Memory B cell (primary cell): ENCODE measurements at regions not wholly inside any gene's neighbourhood (a gene's known extent, or its start where the extent isn't known, plus 50 kb on each side); places are given as distances from the start of the nearest gene placed in this dataset.
"Not testable (repeated sequence)": the region's sequence is repeated elsewhere in the genome, so short reads cannot be mapped to it uniquely, and the experiment has no call there.

Source experiments
- ATAC-seq: fragments of 150-1000 bp; cut with Tn5 transposase; 2 replicates; pipeline ENCODE4 v1.10.0; 2021; ENCODE audit warnings: low read depth, mild to moderate bottlenecking, moderate library complexity
- DNase-seq, 2 donors: peaks; one replicate each; pipeline ENCODE4 v3.0.0; 2022; ENCODE audit warnings: low spot score in 2 of 2
- H3K27ac Mint-ChIP-seq: one replicate; pipeline ENCODE4 v1.8.0; 2022; ENCODE audit warnings: mild to moderate bottlenecking, moderate library complexity, mixed read lengths
- H3K27me3 Mint-ChIP-seq: one replicate; pipeline ENCODE4 v1.8.0; 2022; ENCODE audit warnings: mixed read lengths
- H3K36me3 Mint-ChIP-seq: one replicate; pipeline ENCODE4 v1.8.0; 2022; ENCODE audit warnings: mild to moderate bottlenecking, mixed read lengths
- H3K4me1 Mint-ChIP-seq: one replicate; pipeline ENCODE4 v1.8.0; 2022; ENCODE audit warnings: mixed read lengths
- H3K4me3 Mint-ChIP-seq: one replicate; pipeline ENCODE4 v1.8.0; 2022; ENCODE audit warnings: mild to moderate bottlenecking, moderate library complexity, mixed read lengths
- H3K9me3 Mint-ChIP-seq: one replicate; pipeline ENCODE4 v1.8.0; 2022; ENCODE audit warnings: mixed read lengths

DNA sequence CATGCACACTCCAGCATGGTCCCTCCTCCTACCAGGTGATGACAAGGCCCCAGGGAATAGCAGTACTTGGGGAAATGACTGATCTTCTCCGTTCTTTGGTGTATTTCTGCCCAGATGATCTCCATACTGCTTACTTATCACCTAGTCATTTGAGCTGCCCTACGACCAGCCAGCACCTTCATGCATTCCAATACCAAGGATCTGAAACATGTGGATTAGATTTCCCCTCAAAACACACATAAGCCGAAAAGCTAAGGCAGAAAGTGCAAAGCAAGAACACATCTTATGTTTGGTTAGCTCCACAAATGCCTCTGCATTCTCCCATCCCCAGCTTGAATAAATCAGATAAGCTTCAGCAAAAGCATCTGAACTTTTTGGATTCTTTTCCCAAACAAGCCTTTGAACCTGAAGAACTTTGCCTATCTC is 64.8 kb upstream of the BCL6 start:
- no peak for ATAC-seq
- Mint-ChIP-seq H3K4me3 (no peak overlapping the region), H3K27me3 (peaks cover 4% of the 10 kb centered on the region), H3K27ac (no peak overlapping the region), H3K36me3 (no peaks in the 10 kb centered on the region), H3K9me3 (peaks cover 2% of the 10 kb centered on the region), H3K4me1 (no peaks in the 10 kb centered on the region)
- DNase-seq: no peak

DNA sequence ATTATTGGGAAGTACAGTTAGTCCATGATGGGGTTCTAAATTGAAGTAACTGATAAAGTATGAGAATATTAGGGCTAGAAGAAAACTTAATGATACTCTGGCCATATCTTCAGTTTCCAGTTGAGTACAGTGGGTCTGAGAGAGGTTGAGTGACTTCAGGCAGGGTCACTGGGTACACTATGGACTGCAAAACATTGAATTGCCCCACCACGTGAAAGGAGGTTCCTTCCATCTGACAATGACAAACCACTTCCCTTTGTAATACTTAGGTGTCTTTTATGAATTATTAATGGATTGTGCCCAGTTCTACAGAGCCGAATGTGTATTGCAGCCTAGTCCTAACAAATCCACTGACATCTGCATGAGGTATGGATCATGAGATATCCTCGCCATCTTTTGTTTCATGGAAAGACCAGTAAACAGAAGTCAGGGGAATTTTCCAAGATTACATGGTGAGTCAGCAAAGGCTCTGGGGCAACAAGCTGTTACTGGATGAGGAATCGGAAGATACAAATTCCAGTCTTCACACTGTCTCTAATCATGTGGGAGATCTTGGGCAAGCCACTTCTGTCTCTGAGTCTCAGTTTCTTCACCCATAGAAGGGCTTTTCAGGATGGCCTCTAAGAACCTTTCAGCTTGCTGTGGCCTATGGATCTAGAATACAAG is 66.5 kb upstream of the BCL6 start:
- no peak for ATAC-seq
- H3K4me3 Mint-ChIP-seq: no peak overlapping the region
- DNase-seq: no peak
- no peaks in the 10 kb centered on the region for H3K36me3 Mint-ChIP-seq
- H3K27me3 Mint-ChIP-seq: peaks cover 3% of the 10 kb centered on the region
- H3K27ac Mint-ChIP-seq: no peak overlapping the region
- no peaks in the 10 kb centered on the region for H3K4me1 Mint-ChIP-seq
- H3K9me3 Mint-ChIP-seq: no peaks in the 10 kb centered on the region

DNA sequence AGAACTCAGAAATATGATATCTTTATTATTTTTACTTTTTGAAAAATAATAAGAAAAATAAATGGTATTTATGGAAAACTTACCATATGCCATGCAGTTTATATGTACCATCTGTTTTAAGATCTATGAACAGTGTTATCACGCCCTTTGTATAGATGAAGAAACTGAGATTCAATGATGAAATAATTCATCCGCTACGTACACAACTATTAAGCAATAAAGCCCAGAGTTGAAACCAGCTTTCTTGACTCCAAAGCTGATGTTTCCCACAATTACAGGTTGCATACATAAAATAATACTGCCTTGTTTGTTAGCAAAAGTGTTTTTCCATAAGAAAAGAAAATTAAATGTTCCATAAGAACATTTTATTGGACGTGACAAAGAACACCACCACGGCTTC is 67.2 kb upstream of the BCL6 start:
- H3K4me1 Mint-ChIP-seq: no peaks in the 10 kb centered on the region

DNA sequence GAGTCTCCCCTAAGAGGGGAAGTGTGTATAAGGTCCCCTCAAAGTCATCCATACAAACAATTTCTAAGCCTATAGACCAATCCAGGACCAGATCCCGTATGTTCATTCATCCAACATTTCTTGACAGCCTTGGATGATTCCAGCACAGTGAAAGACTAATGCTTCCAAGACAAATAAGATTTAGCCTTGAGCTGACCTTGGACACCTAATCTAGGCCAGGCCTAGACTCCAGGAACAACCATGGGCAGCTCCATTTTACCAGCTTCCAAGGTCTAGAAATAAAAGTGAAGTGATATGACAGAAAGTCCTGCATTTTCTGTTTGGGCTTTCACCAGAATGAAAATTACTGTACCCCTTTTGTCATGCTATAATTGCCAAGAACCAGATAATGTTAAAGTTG is 67.9 kb upstream of the BCL6 start:
- Mint-ChIP-seq H3K4me3 (no peak overlapping the region), H3K27ac (no peak overlapping the region), H3K36me3 (no peaks in the 10 kb centered on the region), H3K4me1 (no peaks in the 10 kb centered on the region), H3K9me3 (peaks cover 2% of the 10 kb centered on the region), H3K27me3 (peaks cover 3% of the 10 kb centered on the region)
- DNase-seq (no peak), ATAC-seq (no peak)

More for the DNA sequence above, 67.2 kb upstream of the BCL6 start:
- Mint-ChIP-seq H3K27ac (no peak overlapping the region), H3K9me3 (peaks cover 2% of the 10 kb centered on the region), H3K36me3 (no peaks in the 10 kb centered on the region), H3K27me3 (peaks cover 3% of the 10 kb centered on the region), H3K4me3 (no peak overlapping the region)
- ATAC-seq: no peak
- no peak for DNase-seq

DNA sequence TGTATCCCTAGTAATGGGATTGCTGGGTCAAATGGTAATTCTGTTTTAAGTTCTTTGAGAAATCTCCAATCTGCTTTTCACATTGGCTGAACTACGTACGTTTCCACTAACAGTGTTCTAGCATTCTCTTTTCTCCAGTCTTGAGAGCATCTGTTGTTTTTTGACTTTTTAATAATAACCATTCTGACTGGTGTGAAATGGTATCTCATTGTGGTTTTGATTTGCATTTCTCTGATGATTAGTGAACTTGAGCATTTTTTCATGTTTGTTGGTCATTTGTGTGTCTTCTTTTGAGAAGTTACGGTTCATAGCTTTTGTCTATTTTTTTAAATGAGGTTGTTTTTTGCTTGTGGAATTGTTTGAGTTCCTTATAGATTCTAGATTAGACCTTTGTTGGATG is 72.5 kb upstream of the BCL6 start:
- not testable (repeated sequence) for H3K9me3 Mint-ChIP-seq, H3K4me3 Mint-ChIP-seq, H3K36me3 Mint-ChIP-seq, H3K27me3 Mint-ChIP-seq, H3K27ac Mint-ChIP-seq, DNase-seq, H3K4me1 Mint-ChIP-seq, ATAC-seq

DNA sequence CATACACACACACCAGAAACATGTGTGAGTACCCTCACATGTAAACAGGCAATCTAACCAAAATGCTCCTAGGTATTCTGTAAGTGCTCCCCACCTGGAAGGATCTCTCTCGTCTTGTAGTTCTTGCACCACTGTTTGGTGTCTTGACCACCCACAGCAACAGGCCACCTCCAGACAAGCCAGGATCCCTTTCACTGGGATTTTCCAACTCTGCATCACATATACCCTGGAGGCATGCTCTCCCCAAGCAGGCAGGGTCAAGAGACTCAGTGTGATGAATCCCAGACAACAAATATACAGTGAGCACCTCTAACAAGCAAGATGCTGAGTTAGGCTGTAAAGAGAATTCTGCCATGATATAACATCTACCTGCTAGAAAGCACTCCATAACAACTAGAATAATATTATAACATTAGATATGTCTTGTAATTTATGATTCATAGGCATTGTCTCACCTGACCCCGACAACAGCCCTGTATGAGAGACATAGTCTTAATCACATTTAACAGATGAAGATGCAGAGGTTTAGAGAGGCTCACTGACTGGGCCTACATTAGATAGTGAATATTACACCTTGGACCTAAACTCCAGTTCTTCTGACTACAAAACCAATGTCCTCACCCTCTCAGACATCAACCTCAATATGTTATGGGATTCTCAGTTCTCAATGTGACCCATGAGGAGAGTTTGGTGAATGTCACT is 76.5 kb upstream of the BCL6 start:
- Mint-ChIP-seq H3K27ac (no peak overlapping the region), H3K4me3 (no peak overlapping the region)

DNA sequence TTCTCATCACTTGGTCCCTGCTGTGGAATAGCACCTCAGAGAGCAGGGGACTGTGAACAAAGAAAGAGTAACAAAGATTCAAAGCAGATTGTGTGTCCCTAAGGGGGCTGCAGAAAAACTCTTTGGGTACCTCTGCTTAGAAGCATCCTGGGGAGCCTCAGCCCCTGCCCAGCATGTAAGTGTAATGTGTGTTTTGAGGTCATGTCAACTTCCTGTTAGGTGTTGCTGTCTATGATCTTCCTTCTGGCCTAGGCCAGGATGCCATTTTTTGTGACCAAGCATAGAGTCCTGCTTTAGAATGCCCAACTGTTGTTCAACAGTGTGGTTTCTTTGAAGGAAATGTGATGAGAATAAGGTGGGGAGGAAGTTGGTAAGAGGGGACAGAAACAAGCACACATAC is 77.1 kb upstream of the BCL6 start:
- no peak for ATAC-seq
- no peaks in the 10 kb centered on the region for H3K36me3 Mint-ChIP-seq
- no peak overlapping the region for H3K27ac Mint-ChIP-seq
- peaks cover 1% of the 10 kb centered on the region for H3K27me3 Mint-ChIP-seq
- no peak for DNase-seq
- no peak overlapping the region for H3K4me3 Mint-ChIP-seq
- peaks cover under 1% of the 10 kb centered on the region for H3K9me3 Mint-ChIP-seq
- H3K4me1 Mint-ChIP-seq: no peaks in the 10 kb centered on the region

More for the DNA sequence above, 76.5 kb upstream of the BCL6 start:
- H3K4me1 Mint-ChIP-seq: no peaks in the 10 kb centered on the region
- ATAC-seq: no peak
- peaks cover 2% of the 10 kb centered on the region for H3K9me3 Mint-ChIP-seq
- no peaks in the 10 kb centered on the region for H3K36me3 Mint-ChIP-seq
- no peak for DNase-seq
- peaks cover 1% of the 10 kb centered on the region for H3K27me3 Mint-ChIP-seq

DNA sequence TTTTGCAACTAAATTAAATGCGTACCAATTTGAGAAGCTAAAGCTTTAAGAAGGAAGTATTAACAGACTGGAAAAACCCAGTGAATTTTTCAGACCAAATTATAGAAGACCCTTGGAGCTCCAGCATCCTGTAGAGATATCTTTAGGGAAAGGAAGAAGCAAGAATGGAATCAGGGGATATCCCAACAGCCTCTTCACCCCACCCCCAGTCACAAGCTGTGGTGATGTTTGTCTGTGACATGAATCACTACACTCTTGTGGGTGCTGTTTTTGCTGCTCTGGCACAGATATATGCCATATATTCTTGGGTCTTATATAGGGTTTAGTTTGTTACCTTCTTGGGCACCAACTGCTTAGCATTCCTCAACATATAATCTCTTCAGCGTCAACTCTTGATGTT is 78.5 kb upstream of the BCL6 start:
- no peak for DNase-seq
- Mint-ChIP-seq H3K27ac (no peak overlapping the region), H3K4me3 (no peak overlapping the region), H3K4me1 (peaks cover 2% of the 10 kb centered on the region), H3K36me3 (no peaks in the 10 kb centered on the region), H3K9me3 (no peaks in the 10 kb centered on the region), H3K27me3 (peaks cover 1% of the 10 kb centered on the region)
- no peak for ATAC-seq

DNA sequence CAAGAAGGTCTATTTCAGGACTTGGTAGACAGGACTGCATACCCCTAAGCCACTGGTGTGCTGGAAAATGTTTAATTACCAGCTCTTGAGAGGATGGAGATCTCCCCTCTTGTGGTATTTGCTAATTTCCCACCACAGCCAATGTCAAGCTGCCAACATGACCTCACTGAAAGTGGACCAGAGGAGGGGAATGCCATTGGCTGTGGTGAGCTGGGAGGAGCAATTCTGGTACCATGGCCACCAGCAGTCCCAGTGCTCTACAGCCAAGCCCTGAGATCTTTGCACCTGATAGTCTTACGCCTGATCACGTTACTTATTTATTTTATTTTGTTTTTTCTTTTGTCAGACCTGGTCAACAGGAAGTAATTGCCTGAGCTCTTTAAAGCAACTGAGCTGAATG is 82.5 kb upstream of the BCL6 start:
- Mint-ChIP-seq H3K27ac (no peak overlapping the region), H3K36me3 (no peaks in the 10 kb centered on the region), H3K4me3 (no peak overlapping the region), H3K4me1 (peaks cover 6% of the 10 kb centered on the region), H3K9me3 (no peaks in the 10 kb centered on the region), H3K27me3 (peaks cover 5% of the 10 kb centered on the region)
- no peak for DNase-seq
- no peak for ATAC-seq

DNA sequence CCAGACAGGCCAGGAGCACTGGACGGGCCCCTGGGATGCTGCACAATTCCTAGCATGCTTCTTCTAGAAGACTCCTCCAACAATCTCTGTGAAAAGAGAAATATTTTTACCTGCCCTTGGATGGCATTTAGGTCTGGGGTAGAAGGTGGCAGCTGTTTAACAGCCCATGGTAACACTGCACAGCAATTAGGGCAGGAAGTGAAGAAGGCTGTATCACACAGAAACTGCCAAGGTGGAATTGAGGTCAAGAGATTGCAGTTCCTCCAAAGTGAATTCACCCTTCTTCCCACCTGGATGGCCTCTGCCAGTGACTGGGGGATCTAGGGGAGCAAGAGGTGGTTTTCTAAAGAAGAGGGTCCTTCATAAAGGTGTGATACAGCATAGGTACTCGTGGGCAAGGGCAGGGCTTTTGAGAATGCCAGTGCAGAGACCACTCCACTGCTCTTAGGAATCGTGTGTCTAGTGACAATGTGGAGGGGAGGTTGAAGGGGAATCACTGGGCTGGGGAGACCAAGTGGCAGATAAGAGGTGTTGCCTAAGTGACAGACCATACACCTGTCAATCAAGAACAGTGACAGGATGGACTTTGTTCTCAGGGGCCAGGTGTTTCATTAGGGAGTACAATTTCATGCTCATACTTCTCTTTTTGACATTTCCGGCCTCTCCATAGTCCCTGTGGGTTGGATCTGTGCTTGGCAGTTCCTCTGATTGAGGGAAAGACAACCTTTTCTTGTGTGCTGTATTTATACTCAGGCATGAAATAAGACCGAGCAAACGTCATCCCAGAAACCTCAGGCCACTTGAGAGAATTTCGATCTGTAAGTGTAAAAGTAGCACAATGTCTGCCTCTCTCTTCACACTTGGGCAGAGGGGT is 83.5 kb upstream of the BCL6 start:
- Mint-ChIP-seq H3K4me1 (peaks cover 6% of the 10 kb centered on the region), H3K9me3 (no peaks in the 10 kb centered on the region)
- ATAC-seq: no peak

DNA sequence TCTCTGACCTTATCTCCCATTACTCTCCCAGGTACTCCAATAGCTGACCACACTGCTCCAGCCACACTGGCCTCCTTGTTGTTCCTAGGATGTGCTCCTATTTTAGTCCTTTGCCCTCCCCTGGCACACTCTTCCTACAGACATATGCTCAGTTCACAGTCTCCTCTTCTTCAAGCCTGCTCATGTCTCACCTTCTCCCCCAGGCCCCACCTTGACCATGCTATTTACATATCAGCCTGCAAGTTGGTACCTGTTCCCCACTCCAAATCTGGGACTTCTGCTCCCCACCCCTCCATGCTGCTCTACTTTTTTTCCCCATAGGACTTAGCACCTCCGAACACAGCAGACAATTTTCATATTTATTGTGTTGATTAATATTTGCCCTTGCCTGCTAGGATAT is 84.9 kb upstream of the BCL6 start:
- Mint-ChIP-seq H3K4me1 (peaks cover 6% of the 10 kb centered on the region), H3K27me3 (peaks cover 6% of the 10 kb centered on the region), H3K36me3 (peaks cover 4% of the 10 kb centered on the region), H3K4me3 (no peak overlapping the region), H3K9me3 (peaks cover 5% of the 10 kb centered on the region), H3K27ac (no peak overlapping the region)
- no peak for DNase-seq
- ATAC-seq: no peak

More for the DNA sequence above, 83.5 kb upstream of the BCL6 start:
- DNase-seq: no peak
- no peaks in the 10 kb centered on the region for H3K36me3 Mint-ChIP-seq
- no peak overlapping the region for H3K27ac Mint-ChIP-seq
- peaks cover 4% of the 10 kb centered on the region for H3K27me3 Mint-ChIP-seq
- no peak overlapping the region for H3K4me3 Mint-ChIP-seq

DNA sequence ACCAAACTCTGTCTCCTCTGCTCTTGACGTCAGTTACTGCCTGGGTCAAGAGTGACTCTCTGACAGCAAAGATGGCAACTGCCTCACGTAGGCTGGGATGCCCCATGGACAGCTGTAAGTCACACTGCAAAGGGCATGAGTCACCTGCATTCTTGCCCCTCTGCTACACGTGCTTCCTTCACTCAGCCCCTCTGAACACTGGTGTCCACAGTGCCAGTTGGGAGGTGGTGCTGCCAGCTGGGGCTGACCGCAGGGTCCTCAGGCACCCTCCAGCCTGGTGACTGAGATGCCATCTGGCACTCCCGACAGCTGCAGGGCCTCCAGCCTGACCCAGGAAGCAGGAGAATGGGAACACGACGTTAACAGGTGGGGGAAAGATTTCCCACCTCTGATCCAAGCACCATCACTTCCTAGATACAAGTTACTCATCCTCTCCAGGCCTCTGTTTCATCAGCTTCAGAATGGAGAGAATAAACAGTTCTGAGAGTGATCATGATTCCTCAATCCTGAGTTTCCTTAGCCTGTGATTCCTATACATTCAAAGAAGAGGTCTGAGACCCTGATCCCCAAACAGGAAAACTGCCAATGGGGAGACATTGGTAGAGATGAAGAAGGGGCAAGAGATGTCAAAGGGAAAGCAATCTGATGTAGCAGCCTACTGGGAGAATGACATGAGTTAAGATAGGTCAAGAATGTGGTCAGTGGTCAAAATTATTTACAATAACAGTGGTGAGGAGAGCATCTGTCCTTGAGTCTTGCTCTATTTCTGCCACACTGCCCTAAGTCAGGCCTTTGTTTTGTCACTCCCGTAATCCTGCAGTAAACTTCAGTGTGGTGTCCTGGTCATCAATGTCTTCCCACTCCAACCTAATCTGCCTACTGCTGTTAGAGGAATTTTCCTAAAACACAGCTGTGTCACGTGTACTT is 86.1 kb upstream of the BCL6 start:
- peaks cover 6% of the 10 kb centered on the region for H3K36me3 Mint-ChIP-seq
- DNase-seq (no peak), ATAC-seq (no peak)
- peaks cover 6% of the 10 kb centered on the region for H3K9me3 Mint-ChIP-seq
- H3K27ac Mint-ChIP-seq: no peak overlapping the region
- no peak overlapping the region for H3K4me3 Mint-ChIP-seq
- peaks cover 6% of the 10 kb centered on the region for H3K4me1 Mint-ChIP-seq
- peaks cover 6% of the 10 kb centered on the region for H3K27me3 Mint-ChIP-seq

DNA sequence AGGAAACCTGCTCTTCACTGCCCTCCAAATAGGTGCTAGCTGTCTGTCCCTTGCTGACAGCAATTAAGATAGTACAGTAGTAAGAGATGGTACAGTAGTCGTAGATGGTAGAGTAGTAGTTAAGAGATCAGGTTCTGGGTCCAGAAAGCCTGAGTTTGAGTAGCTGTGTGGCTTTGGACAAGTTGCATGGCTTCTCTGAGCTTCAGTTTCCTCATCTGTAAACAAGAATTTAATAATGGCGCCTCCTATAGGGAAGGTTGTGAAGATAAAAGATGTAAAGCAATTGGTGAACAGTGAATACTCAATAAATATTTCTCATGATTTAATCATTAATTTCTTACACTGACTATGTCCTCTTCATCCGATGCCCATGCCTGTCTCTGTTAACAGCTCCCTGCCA is 86.9 kb upstream of the BCL6 start:
- no peak overlapping the region for H3K4me3 Mint-ChIP-seq
- peaks cover 6% of the 10 kb centered on the region for H3K9me3 Mint-ChIP-seq
- ATAC-seq (no peak), DNase-seq (no peak)
- H3K27me3 Mint-ChIP-seq: peaks cover 6% of the 10 kb centered on the region
- H3K27ac Mint-ChIP-seq: no peak overlapping the region
- peaks cover 6% of the 10 kb centered on the region for H3K36me3 Mint-ChIP-seq
- H3K4me1 Mint-ChIP-seq: peaks cover 6% of the 10 kb centered on the region
